Liver (tissue), 8 donors: ENCODE measurements at regions not wholly inside any gene's neighbourhood (a gene's known extent, or its start where the extent isn't known, plus 50 kb on each side); places are given as distances from the start of the nearest gene placed in this dataset.

Experiments used
- DNase-seq: peaks from one replicate; pipeline ENCODE4 v3.0.0-alpha.2; 2017; ENCODE audit warnings: low spot score
- H3K27ac ChIP-seq, 2 donors: one replicate each; pipeline ENCODE4 v1.7.0; 2013; ENCODE audit warnings: inconsistent platforms in 2 of 2, low read length in 2 of 2, control low read depth in 1 of 2, low read depth in 1 of 2, mild to moderate bottlenecking in 1 of 2
- H3K27me3 ChIP-seq, 4 donors: one replicate each; pipeline versions ENCODE4 v1.6.1 to v1.7.0; 2013; ENCODE audit warnings: low read length in 3 of 4, inconsistent platforms in 1 of 4, mild to moderate bottlenecking in 1 of 4, moderate library complexity in 1 of 4; ENCODE audit not compliant: control insufficient read depth in 4 of 4, insufficient read depth in 4 of 4
- H3K36me3 ChIP-seq, 4 donors: one replicate each; pipeline versions ENCODE4 v1.6.1 to v1.7.0; 2013; ENCODE audit warnings: low read length in 3 of 4, mild to moderate bottlenecking in 3 of 4, low read depth in 1 of 4, moderate library complexity in 1 of 4; ENCODE audit not compliant: control insufficient read depth in 4 of 4, insufficient read depth in 3 of 4
- H3K4me1 ChIP-seq, 4 donors: one replicate each; pipeline versions ENCODE4 v1.6.1 to v1.7.0; 2013; ENCODE audit warnings: low read length in 3 of 4, mild to moderate bottlenecking in 3 of 4, moderate library complexity in 1 of 4; ENCODE audit not compliant: control insufficient read depth in 4 of 4, insufficient read depth in 4 of 4
- H3K4me3 ChIP-seq, 3 donors: one replicate each; pipeline versions ENCODE4 v1.6.1 to v1.7.0; 2013; ENCODE audit warnings: low read length in 3 of 3, control low read depth in 1 of 3, low read depth in 1 of 3, mild to moderate bottlenecking in 1 of 3
- H3K9ac ChIP-seq, 2 donors: one replicate each; pipeline ENCODE4 v1.7.0; 2013; ENCODE audit warnings: low read length in 2 of 2, mild to moderate bottlenecking in 2 of 2, moderate library complexity in 2 of 2, control low read depth in 1 of 2, low read depth in 1 of 2
- H3K9me3 ChIP-seq, 4 donors: one replicate each; pipeline versions ENCODE4 v1.6.1 to v1.7.0; 2013; ENCODE audit warnings: low read length in 3 of 4; ENCODE audit not compliant: control insufficient read depth in 4 of 4
- ATF3 ChIP-seq: IDR thresholded peaks from 2 replicates; pipeline ENCODE4 v1.6.1; 2016; ENCODE audit warnings: antibody characterized with exemption
- CTCF ChIP-seq: fragments of 150-350 bp; IDR thresholded peaks from 2 replicates; pipeline ENCODE4 v1.5.1; 2017; ENCODE audit warnings: improper control_type of control experiment, low read depth, low read length; ENCODE audit not compliant: missing input control
- EGR1 ChIP-seq, 2 donors: IDR thresholded peaks; 2 replicates each; pipeline ENCODE4 v1.6.1; 2016 to 2018; ENCODE audit warnings: antibody characterized with exemption in 2 of 2, low read depth in 2 of 2
- FOXA1 ChIP-seq: IDR thresholded peaks from 2 replicates; pipeline ENCODE4 v1.6.1; 2016; ENCODE audit warnings: antibody characterized with exemption
- FOXA2 ChIP-seq: IDR thresholded peaks from 2 replicates; pipeline ENCODE4 v1.6.1; 2016; ENCODE audit warnings: antibody characterized with exemption
- GABPA ChIP-seq, 2 donors: IDR thresholded peaks in 1 of 2; conservative IDR thresholded peaks in 1 of 2; 2 replicates each; pipeline ENCODE4 v1.6.1; 2016; ENCODE audit warnings: antibody characterized with exemption in 2 of 2, mild to moderate bottlenecking in 1 of 2, moderate library complexity in 1 of 2
- HNF4A ChIP-seq, 2 donors: conservative IDR thresholded peaks; 2 replicates each; pipeline ENCODE4 v1.6.1; 2016; ENCODE audit warnings: antibody characterized with exemption in 2 of 2, mild to moderate bottlenecking in 2 of 2
- HNF4G ChIP-seq: IDR thresholded peaks from 2 replicates; pipeline ENCODE4 v1.6.1; 2016; ENCODE audit warnings: antibody characterized with exemption
- JUND ChIP-seq, 2 donors: IDR thresholded peaks; 2 replicates each; pipeline ENCODE4 v1.6.1; 2016; ENCODE audit warnings: antibody characterized with exemption in 2 of 2
- MAX ChIP-seq: IDR thresholded peaks from 2 replicates; pipeline ENCODE4 v1.6.1; 2016; ENCODE audit warnings: antibody characterized with exemption
- NR2F2 ChIP-seq: IDR thresholded peaks from 2 replicates; pipeline ENCODE4 v1.6.1; 2016; ENCODE audit warnings: antibody characterized with exemption
- RAD21 ChIP-seq, 2 donors: IDR thresholded peaks; 2 replicates each; pipeline ENCODE4 v1.6.1; 2016; ENCODE audit warnings: antibody characterized with exemption in 2 of 2, mild to moderate bottlenecking in 2 of 2
- REST ChIP-seq: IDR thresholded peaks from 2 replicates; pipeline ENCODE4 v1.6.1; 2016; ENCODE audit warnings: antibody characterized with exemption, mild to moderate bottlenecking
- RXRA ChIP-seq, 2 donors: IDR thresholded peaks; 2 replicates each; pipeline ENCODE4 v1.6.1; 2017 to 2018; ENCODE audit warnings: antibody characterized with exemption in 2 of 2, mild to moderate bottlenecking in 1 of 2
- SP1 ChIP-seq: IDR thresholded peaks from 2 replicates; pipeline ENCODE4 v1.6.1; 2018; ENCODE audit warnings: antibody characterized with exemption, mild to moderate bottlenecking
- TAF1 ChIP-seq: conservative IDR thresholded peaks from 2 replicates; pipeline ENCODE4 v1.6.1; 2016; ENCODE audit warnings: antibody characterized with exemption, mild to moderate bottlenecking
- YY1 ChIP-seq: IDR thresholded peaks from 2 replicates; pipeline ENCODE4 v1.6.1; 2016; ENCODE audit warnings: antibody characterized with exemption, mild to moderate bottlenecking
- ZBTB33 ChIP-seq: IDR thresholded peaks from 2 replicates; pipeline ENCODE4 v1.6.1; 2016; ENCODE audit warnings: antibody characterized with exemption
- WGBS: extraction: QIAGEN DNeasy Blood & Tissue Kit; methylation state at CpG from one replicate; pipeline ENCODE4 v1.1.7; 2013; 5-methylcytosine and 5-hydroxymethylcytosine counted together
- donor health status: healthy.
- donor health status: healthy.
- donor health status: healthy.
- donor health status: healthy.
- donor health status: healthy.

GRCh38 chr22:48513929-48514328 is 1313.7 kb downstream of the BRD1 start:
- TF ChIP-seq NR2F2 (no peak), FOXA1 (no peak), CTCF (no peak), EGR1 (IDR thresholded peaks at IDR 0.05; ENCODE audit: low read depth in 2 of 2) (no peak), GABPA (IDR thresholded peaks at IDR 0.05 in 1 of 2, conservative IDR thresholded peaks at IDR 0.05 in 1 of 2) (no peak)
- WGBS, result 78% methylated on average over 10 of the region's 10 CpGs
- no peak for DNase-seq
- no peaks in the 10 kb centered on the region for H3K4me1 ChIP-seq
- no peaks in the 10 kb centered on the region for H3K36me3 ChIP-seq
- H3K27ac ChIP-seq, result no peak overlapping the region
- no peaks in the 10 kb centered on the region for H3K9me3 ChIP-seq
- no peak overlapping the region for H3K9ac ChIP-seq
- H3K4me3 ChIP-seq, result no peak overlapping the region
- H3K27me3 ChIP-seq, result no peaks in the 10 kb centered on the region

- no peaks in the 10 kb centered on the region for H3K27me3 ChIP-seq
- no peak for DNase-seq
- WGBS, result 84% methylated on average over 10 of the region's 10 CpGs
- H3K4me1 ChIP-seq, result no peaks in the 10 kb centered on the region
- H3K36me3 ChIP-seq, result no peaks in the 10 kb centered on the region
- H3K9me3 ChIP-seq, result no peaks in the 10 kb centered on the region
- H3K27ac ChIP-seq, result no peak overlapping the region
- H3K9ac ChIP-seq, result no peak overlapping the region
- no peak overlapping the region for H3K4me3 ChIP-seq
- TF ChIP-seq REST (no peak), FOXA1 (no peak), FOXA2 (no peak), YY1 (no peak), JUND (IDR thresholded peaks at IDR 0.05) (no peak), SP1 (no peak), ATF3 (no peak), HNF4A (conservative IDR thresholded peaks at IDR 0.05) (no peak), TAF1 (no peak), EGR1 (IDR thresholded peaks at IDR 0.05; ENCODE audit: low read depth in 2 of 2) (no peak), RXRA (IDR thresholded peaks at IDR 0.05) (no peak), ZBTB33 (no peak), CTCF (no peak), MAX (no peak), GABPA (IDR thresholded peaks at IDR 0.05 in 1 of 2, conservative IDR thresholded peaks at IDR 0.05 in 1 of 2) (no peak), RAD21 (IDR thresholded peaks at IDR 0.05) (no peak), NR2F2 (no peak), HNF4G (no peak)
These were observed 1314.2 kb downstream of the BRD1 start for GRCh38 chr22:48513446-48513845.
